Ishikawa (cell line): ENCODE measurements at regions not wholly inside any gene's neighbourhood (a gene's known extent, or its start where the extent isn't known, plus 50 kb on each side); places are given as distances from the start of the nearest gene placed in this dataset.
A peak's percentile ranks its signal among the peaks of the same experiment; 100 is the strongest.

Source experiments
- CEBPB ChIP-seq: IDR thresholded peaks from 2 replicates; pipeline ENCODE4 v1.6.1; 2012
- CREB1 ChIP-seq: IDR thresholded peaks from 2 replicates; pipeline ENCODE4 v1.6.1; 2012; ENCODE audit warnings: low read depth
- RAD21 ChIP-seq: IDR thresholded peaks from 2 replicates; pipeline ENCODE4 v1.6.1; 2012; ENCODE audit warnings: low read depth
- TCF12 ChIP-seq: IDR thresholded peaks from 2 replicates; pipeline ENCODE4 v1.6.1; 2012; ENCODE audit warnings: low read depth
- TEAD4 ChIP-seq: IDR thresholded peaks from 2 replicates; pipeline ENCODE4 v1.6.1; 2012
- YY1 ChIP-seq: IDR thresholded peaks from 2 replicates; pipeline ENCODE4 v1.6.1; 2012; ENCODE audit warnings: low read depth
- TF ChIP-seq, protein P1 (sequence below): IDR thresholded peaks from 2 replicates; pipeline ENCODE4 v1.6.1; 2012

DNA sequence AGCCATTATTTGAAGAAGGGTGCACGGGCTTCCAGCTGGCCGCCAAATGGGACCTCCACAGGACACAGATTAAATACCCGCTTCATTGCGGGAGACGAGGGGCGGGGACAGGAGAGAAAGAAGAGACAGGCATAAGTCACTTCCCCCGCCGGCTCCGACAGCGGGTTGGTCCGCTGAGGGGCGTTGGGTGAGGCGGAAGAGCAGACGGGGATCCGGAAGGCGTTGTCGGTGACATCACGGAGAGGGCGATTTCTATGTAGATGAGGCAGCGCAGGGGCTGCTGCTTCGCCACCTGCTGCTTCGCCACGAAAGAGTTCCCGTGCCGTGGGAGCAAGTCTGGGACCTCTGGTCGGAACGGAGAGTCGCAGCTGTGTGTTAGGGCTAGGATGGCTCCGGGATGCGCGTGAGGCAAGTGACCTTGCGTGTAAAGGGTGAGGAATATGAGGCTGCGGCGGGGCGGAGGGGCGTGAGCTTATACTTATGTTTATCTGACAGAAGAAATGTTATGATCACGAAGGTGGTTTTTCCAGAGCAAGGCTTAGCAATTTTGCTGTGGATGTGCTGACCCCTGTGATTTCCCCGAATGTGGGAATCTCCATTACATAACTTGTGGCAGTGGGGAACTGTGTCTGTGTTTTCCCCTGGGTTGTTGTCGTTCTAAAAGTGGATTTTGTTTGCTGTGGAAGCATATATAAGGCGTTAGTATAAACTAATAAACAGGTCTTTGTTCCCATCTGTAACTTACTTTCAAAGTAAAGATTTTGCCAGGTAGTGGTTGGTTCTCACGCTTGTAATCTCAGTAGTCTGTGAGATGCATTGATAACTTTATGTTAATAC lies 52.9 kb downstream of the PPIAL4C start:
- TF ChIP-seq, protein P1, sequence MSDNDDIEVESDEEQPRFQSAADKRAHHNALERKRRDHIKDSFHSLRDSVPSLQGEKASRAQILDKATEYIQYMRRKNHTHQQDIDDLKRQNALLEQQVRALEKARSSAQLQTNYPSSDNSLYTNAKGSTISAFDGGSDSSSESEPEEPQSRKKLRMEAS: peak; percentile 66
- TF ChIP-seq CREB1: peak; percentile 60; the same call in 1 of the 2 replicates
- TF ChIP-seq CEBPB: peak; percentile 51
- peak; percentile 58; the same call in 1 of the 2 replicates for TF ChIP-seq TCF12
- peak; percentile 39; the same call in 1 of the 2 replicates for TF ChIP-seq YY1
- TF ChIP-seq RAD21: peak; percentile 17; the same call in 1 of the 2 replicates

DNA sequence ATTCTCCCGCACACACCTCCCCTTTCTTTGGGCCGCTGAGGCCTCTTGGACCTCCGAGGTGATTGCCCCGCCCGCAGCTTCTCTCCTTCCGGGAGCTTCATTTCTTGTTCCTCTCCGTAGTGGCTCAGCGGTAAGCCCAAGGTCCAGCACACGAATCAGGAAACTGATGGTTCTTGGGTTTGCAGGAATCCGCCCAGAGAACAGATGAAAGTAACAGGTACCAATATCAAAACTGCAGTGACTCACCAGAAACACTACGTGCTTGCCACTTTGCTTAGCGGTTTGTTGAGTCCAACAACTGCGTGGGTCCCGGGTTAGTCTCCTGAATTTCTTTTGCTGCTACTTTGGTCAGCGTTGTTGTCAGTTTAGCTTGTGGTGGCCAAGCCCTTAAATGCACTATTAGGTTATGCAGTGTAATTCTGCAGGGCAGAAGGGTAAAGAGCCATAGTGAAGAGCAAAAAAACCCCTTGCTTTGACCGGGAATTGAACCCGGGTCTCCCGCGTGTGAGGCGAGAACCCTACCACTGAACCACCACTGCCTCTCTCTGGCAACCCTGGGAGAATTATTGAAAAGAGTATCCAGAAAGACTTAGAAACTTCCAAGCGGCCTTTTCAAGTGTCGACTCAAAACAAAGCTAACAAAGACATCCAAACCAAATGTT lies 74.2 kb upstream of the FCGR1A start:
- TF ChIP-seq TEAD4 (peak; percentile 86), RAD21 (0 out of 2 replicates have a peak, but pooled peaks have one; percentile 0)

DNA sequence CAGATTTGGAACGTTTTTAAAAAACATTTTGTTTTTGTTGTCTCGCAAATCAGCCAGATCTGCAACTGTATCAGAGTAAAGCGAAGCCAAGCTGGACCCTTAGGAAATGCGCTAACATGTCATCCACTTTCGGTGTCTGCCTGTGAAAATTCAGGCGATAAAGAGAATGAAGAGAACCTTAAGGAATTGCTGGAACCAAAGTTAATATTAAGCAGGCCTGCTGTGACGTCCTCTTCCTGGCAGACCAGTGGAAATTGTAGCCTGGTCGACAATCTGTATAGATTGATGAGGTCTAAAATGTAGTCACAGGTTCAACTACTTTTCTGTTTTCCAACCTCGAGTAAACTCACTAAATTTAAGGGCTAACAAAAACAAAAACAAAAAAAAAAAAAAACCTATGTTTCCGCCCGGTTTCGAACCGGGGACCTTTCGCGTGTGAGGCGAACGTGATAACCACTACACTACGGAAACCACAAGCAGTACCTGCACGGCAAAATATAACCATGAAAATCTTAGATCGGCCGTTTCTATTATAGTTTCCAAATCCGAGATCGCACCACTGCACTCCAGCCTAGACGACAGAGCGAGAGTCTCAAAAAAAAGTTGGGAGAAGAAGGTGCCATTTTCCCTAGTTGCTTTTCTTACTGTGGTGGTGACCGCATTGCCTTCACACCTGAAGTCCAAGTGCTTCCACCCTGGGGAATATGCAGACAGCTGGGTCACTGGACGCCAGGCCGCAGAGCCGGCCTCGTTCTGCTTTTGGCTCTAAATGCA lies 70.2 kb upstream of the FCGR1A start:
- TF ChIP-seq CEBPB (0 out of 2 replicates have a peak, but pooled peaks have one; percentile 4), TEAD4 (peak; percentile 86)
